ENCODE measurements at regions not wholly inside any gene's neighbourhood (a gene's known extent, or its start where the extent isn't known, plus 50 kb on each side); places are given as distances from the start of the nearest gene placed in this dataset.

- Mint-ChIP-seq H3K27ac (ENCODE audit: unreplicated experiment) (no peak overlapping the region), H3K9me3 (no peaks in the 10 kb centered on the region), H3K4me3 (no peak overlapping the region), H3K4me1 (peaks cover 2% of the 10 kb centered on the region), H3K36me3 (ENCODE audit: low read depth) (no peaks in the 10 kb centered on the region), H3K27me3 (ENCODE audit: low read depth) (no peaks in the 10 kb centered on the region)
- TF ChIP-seq, protein P1, sequence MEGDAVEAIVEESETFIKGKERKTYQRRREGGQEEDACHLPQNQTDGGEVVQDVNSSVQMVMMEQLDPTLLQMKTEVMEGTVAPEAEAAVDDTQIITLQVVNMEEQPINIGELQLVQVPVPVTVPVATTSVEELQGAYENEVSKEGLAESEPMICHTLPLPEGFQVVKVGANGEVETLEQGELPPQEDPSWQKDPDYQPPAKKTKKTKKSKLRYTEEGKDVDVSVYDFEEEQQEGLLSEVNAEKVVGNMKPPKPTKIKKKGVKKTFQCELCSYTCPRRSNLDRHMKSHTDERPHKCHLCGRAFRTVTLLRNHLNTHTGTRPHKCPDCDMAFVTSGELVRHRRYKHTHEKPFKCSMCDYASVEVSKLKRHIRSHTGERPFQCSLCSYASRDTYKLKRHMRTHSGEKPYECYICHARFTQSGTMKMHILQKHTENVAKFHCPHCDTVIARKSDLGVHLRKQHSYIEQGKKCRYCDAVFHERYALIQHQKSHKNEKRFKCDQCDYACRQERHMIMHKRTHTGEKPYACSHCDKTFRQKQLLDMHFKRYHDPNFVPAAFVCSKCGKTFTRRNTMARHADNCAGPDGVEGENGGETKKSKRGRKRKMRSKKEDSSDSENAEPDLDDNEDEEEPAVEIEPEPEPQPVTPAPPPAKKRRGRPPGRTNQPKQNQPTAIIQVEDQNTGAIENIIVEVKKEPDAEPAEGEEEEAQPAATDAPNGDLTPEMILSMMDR (conservative IDR thresholded peaks at IDR 0.05) = no peak
- no peak for DNase-seq (ENCODE audit: low read depth, low spot score)
Observed at GRCh38 chrX:124836786-124837185, 482.9 kb upstream of the TEX13C start.

- Mint-ChIP-seq H3K9me3 (no peaks in the 10 kb centered on the region), H3K27me3 (ENCODE audit: low read depth) (no peaks in the 10 kb centered on the region), H3K4me1 (no peaks in the 10 kb centered on the region), H3K4me3 (no peak overlapping the region), H3K27ac (ENCODE audit: unreplicated experiment) (no peak overlapping the region), H3K36me3 (ENCODE audit: low read depth) (no peaks in the 10 kb centered on the region)
- TF ChIP-seq, protein P1 (conservative IDR thresholded peaks at IDR 0.05) = no peak
- no peak for DNase-seq (ENCODE audit: low read depth, low spot score)
Observed at GRCh38 chrX:124842205-124842604, 477.5 kb upstream of the TEX13C start.

DNA sequence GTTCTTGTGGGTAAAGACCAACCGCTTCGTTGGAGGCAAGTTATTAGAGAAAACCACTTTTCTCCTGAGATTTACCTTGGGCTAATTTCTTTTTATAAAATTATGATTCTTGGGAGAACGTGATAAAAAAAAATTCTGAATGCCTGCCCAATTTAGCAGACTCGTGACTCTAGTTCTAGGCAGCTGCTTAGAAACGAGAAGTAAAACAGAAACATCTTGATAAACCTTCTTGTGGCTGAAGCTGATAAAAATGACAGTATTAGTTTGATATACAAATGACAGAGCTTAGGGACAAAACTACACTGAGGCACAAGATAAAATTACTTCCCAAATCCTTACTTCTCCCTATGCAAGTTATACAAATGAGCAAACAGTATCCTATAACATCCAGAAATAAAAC, 458.9 kb upstream of the TEX13C start:
- Mint-ChIP-seq H3K36me3 (ENCODE audit: low read depth) (peaks cover 5% of the 10 kb centered on the region), H3K27ac (ENCODE audit: unreplicated experiment) (no peak overlapping the region), H3K9me3 (peaks cover 5% of the 10 kb centered on the region), H3K27me3 (ENCODE audit: low read depth) (no peaks in the 10 kb centered on the region), H3K4me3 (no peak overlapping the region), H3K4me1 (no peaks in the 10 kb centered on the region)
- TF ChIP-seq, protein P1 (conservative IDR thresholded peaks at IDR 0.05) = no peak
- DNase-seq (ENCODE audit: low read depth, low spot score) = no peak

- H3K36me3 Mint-ChIP-seq (ENCODE audit: low read depth) = peaks cover 10% of the 10 kb centered on the region
- TF ChIP-seq, protein P1 (conservative IDR thresholded peaks at IDR 0.05) = no peak
- no peak overlapping the region for H3K27ac Mint-ChIP-seq (ENCODE audit: unreplicated experiment)
- H3K9me3 Mint-ChIP-seq = peaks cover 5% of the 10 kb centered on the region
- no peak for DNase-seq (ENCODE audit: low read depth, low spot score)
- no peaks in the 10 kb centered on the region for H3K4me1 Mint-ChIP-seq
- no peak overlapping the region for H3K4me3 Mint-ChIP-seq
- H3K27me3 Mint-ChIP-seq (ENCODE audit: low read depth) = no peaks in the 10 kb centered on the region
Observed at GRCh38 chrX:124862301-124862700, 457.4 kb upstream of the TEX13C start.

- Mint-ChIP-seq H3K27me3 (ENCODE audit: low read depth) (no peaks in the 10 kb centered on the region), H3K9me3 (peaks cover 9% of the 10 kb centered on the region), H3K36me3 (ENCODE audit: low read depth) (peaks cover 19% of the 10 kb centered on the region), H3K27ac (ENCODE audit: unreplicated experiment) (no peak overlapping the region), H3K4me3 (no peak overlapping the region), H3K4me1 (no peaks in the 10 kb centered on the region)
- TF ChIP-seq, protein P1 (conservative IDR thresholded peaks at IDR 0.05) = peak; percentile 19
- no peak for DNase-seq (ENCODE audit: low read depth, low spot score)
Observed at GRCh38 chrX:124863303-124863702, 456.4 kb upstream of the TEX13C start.

DNA sequence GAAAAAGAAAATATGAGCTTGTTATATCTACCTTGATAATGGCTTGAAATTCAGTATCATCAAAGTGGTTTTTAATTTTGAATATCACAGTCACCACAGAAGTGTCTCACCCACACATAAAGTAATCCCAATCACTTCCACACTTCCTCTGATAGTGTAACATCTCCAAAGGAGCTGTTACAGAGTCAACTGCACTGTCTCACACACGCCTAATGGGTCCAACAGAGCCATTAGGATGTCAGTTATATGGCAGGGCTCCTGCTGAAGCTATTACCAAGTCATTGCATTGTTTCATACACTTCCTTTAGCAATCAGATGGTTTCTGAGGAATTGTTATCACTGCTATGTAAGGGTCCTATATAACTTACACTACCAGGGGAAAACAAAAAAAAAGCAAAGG, 432.1 kb upstream of the TEX13C start:
- Mint-ChIP-seq H3K36me3 (ENCODE audit: low read depth) (no peaks in the 10 kb centered on the region), H3K9me3 (no peaks in the 10 kb centered on the region), H3K4me1 (no peaks in the 10 kb centered on the region), H3K27ac (ENCODE audit: unreplicated experiment) (no peak overlapping the region), H3K4me3 (no peak overlapping the region), H3K27me3 (ENCODE audit: low read depth) (no peaks in the 10 kb centered on the region)
- TF ChIP-seq, protein P1 (conservative IDR thresholded peaks at IDR 0.05) = no peak
- no peak for DNase-seq (ENCODE audit: low read depth, low spot score)

Data from neural crest cell (in vitro differentiated cells).